GM23338 (cell line): ENCODE measurements at regions not wholly inside any gene's neighbourhood (a gene's known extent, or its start where the extent isn't known, plus 50 kb on each side); places are given as distances from the start of the nearest gene placed in this dataset.

Source experiments
- CREB1 ChIP-seq: fragments of 250-450 bp; sonication (Bioruptor Pico); IDR thresholded peaks from 2 replicates; pipeline ENCODE4 v1.5.0; 2020; ENCODE audit warnings: low read depth, mild to moderate bottlenecking, moderate library complexity
- CTCF ChIP-seq, 2 experiments: fragments of 200-600 bp in 1 of 2; sonication (generic) in 1 of 2; conservative IDR thresholded peaks; 2 replicates each; pipeline versions ENCODE4 v1.5.1 to v1.6.1; 2016 to 2017; ENCODE audit warnings: antibody characterized with exemption in 2 of 2, low read depth in 2 of 2, mild to moderate bottlenecking in 2 of 2, moderate library complexity in 1 of 2
- EZH2 ChIP-seq: fragments of 200-600 bp; sonication (generic); IDR thresholded peaks from one replicate; pipeline ENCODE4 v1.8.0; 2017; ENCODE audit warnings: antibody characterized with exemption, mild to moderate bottlenecking, low read depth; ENCODE audit not compliant: unreplicated experiment
- EZH2phosphoT487 ChIP-seq: fragments of 200-600 bp; sonication (generic); IDR thresholded peaks from one replicate; pipeline ENCODE4 v1.8.1; 2018; ENCODE audit warnings: antibody characterized with exemption; ENCODE audit not compliant: unreplicated experiment
- JUNB ChIP-seq: IDR thresholded peaks from one replicate; pipeline ENCODE4 v1.6.1; 2016; ENCODE audit warnings: antibody characterized with exemption; ENCODE audit not compliant: unreplicated experiment
- POLR2AphosphoS5 ChIP-seq: IDR thresholded peaks from 2 replicates; pipeline ENCODE4 v1.6.1; 2016; ENCODE audit warnings: antibody characterized with exemption, low read depth
- REST ChIP-seq: IDR thresholded peaks from one replicate; pipeline ENCODE4 v1.6.1; 2018; ENCODE audit warnings: antibody characterized with exemption; ENCODE audit not compliant: unreplicated experiment
- STAT1 ChIP-seq: IDR thresholded peaks from one replicate; pipeline ENCODE4 v1.6.1; 2016; ENCODE audit warnings: antibody characterized with exemption; ENCODE audit not compliant: unreplicated experiment
- TF ChIP-seq, protein P1 (sequence below): IDR thresholded peaks from 2 replicates; pipeline ENCODE4 v1.6.1; 2016; ENCODE audit warnings: antibody characterized with exemption

DNA sequence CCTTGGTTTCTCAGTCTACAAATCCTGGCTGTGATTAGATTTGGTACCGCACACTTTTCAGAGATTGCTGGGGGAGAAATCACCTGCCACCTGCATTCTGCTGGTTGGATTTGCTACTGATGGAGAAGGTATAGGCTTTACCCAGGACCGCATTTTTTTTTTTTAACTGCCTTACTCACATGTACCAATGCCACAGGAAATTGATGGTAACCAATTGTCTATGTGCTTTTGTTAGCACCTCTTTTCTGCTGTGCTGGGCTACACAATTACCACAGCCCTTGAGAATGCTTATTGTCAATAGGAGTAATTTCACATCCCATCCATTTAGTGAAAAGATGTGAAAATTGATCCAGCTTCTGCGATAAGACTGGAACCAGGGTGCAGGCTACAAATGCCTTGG, 74.4 kb upstream of the TANC2 start:
- TF ChIP-seq CTCF (conservative IDR thresholded peaks at IDR 0.05; ENCODE audit: low read depth in 2 of 2), result no peak
- no peak for TF ChIP-seq EZH2phosphoT487
- no peak for TF ChIP-seq REST
- TF ChIP-seq POLR2AphosphoS5, result no peak
- TF ChIP-seq STAT1, result no peak
- TF ChIP-seq CREB1 (CRISPR knock-in tag), result no peak
- TF ChIP-seq EZH2, result no peak
- TF ChIP-seq JUNB, result no peak
- TF ChIP-seq, protein P1, sequence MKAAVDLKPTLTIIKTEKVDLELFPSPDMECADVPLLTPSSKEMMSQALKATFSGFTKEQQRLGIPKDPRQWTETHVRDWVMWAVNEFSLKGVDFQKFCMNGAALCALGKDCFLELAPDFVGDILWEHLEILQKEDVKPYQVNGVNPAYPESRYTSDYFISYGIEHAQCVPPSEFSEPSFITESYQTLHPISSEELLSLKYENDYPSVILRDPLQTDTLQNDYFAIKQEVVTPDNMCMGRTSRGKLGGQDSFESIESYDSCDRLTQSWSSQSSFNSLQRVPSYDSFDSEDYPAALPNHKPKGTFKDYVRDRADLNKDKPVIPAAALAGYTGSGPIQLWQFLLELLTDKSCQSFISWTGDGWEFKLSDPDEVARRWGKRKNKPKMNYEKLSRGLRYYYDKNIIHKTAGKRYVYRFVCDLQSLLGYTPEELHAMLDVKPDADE, result no peak
